ELF-1 (cell line): ENCODE measurements at regions not wholly inside any gene's neighbourhood (a gene's known extent, or its start where the extent isn't known, plus 50 kb on each side); places are given as distances from the start of the nearest gene placed in this dataset.
"Not testable (repeated sequence)": the region's sequence is repeated elsewhere in the genome, so short reads cannot be mapped to it uniquely, and the experiment has no call there.

Experiments used
- DNase-seq: peaks from one replicate; pipeline ENCODE4 v3.0.0-alpha.2; 2016; ENCODE audit warnings: low read depth, low spot score

DNA sequence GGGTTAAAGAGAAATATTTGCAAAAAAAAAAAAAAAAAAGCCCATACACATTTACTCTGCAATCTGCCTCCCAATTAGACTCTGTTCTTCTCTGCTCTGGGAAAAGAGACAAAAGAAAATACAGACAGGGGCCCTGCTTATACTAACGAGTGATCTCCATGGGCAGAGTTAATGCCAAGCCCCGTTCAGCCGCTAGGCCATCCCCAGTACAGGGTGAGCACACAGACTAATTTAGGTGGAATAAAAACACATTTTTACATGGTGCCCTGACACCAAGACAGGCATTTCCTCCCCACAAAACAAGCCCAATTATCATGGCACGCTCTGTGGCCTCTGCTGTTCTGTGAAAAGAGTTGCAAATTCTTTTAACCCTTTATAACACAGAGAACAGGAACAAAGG lies 356.3 kb upstream of the C16orf82 start:
- DNase-seq: no peak

DNA sequence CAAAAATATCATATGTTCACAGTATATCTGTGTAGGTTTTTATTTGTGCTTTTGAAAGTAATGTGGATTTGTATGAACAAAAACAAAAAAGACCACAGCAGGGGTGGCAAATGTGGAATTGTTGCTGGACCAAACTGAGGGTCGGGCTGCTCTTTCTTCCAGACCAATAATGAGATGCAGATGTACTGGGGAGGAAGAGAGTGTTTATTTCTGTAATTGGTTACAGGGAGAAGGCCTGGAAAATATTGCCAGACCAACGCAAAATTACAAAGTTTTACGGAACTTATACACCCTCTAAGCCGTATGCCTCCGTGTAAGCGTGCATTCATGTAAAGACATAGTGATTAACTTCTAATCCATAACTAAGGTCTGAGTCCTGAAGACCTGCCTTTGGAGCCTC lies 353.9 kb upstream of the C16orf82 start:
- no peak for DNase-seq

DNA sequence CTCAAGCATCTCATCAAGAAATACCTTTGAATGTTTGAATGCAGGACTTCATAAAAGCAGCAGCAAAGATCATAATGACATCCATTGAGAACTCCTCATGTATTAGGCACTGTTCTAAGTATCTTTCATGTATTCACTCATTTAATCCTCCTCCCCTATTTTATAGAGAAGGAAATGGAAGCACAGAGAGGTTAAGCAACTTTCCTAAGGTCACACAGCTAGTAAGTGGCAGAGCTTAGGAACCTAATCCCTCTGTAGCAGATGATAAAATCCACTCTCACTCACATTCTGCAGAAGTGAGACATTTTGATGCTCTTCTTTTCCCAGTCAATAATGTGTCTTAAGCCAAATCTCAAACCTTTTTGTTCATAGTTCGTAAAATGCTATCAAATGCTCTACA lies 350.8 kb upstream of the C16orf82 start:
- no peak for DNase-seq

DNA sequence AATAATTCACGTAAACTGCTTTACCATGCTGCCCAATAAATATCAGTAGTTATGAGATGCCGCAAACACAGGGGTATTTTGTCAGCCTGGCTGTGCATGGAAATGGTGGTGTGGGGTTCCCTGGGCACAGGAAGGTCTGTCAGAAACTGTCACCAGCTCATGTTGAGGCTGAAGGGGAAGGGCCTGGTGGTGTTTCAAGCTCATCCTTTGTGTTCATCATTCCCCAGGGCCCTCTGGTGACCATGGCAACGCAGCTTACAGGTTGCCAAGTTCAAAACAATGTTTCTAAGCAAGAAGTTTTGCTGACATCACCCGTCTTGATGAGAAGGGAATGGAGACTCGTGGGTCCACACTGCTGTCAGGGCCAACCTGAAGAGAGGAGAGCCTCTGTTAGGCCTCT lies 348.9 kb upstream of the C16orf82 start:
- no peak for DNase-seq

DNA sequence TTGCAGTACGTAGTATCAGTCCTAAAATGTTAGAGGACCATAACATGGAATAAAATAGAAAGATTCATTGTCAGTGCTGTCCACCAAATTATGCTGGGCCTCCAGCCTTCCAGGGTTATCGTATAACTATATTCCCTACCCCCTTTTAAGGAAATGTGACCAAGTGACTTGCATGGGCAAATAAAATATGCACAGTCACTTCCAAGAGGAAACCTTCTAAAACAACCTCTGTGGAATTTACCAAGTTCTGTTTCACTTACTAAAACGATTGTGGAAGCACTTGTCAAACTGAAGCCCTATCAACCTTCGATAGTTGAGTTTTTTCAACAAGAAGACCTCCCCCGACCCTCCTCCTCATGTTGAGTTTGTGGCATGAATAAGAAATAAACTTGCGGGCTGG lies 345.4 kb upstream of the C16orf82 start:
- no peak for DNase-seq

DNA sequence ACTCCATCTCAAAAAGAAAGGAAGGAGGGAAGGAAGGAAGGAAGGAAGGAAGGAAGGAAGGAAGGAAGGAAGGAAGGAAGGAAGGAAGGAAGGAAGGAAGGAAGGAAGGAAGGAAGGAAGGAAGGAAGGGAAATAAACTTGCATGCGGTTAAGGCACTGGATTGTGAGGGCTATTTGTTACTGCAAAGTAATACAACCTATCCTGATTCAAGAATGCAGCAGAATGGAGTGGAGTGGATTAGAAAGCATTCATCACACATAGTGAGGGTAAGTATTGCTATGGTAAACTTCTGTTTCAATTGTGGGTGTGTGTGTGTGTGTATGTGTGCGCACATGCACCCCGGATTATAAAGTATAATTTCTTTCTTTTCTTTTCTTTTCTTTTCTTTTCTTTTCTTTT lies 344.8 kb upstream of the C16orf82 start:
- DNase-seq: not testable (repeated sequence)

DNA sequence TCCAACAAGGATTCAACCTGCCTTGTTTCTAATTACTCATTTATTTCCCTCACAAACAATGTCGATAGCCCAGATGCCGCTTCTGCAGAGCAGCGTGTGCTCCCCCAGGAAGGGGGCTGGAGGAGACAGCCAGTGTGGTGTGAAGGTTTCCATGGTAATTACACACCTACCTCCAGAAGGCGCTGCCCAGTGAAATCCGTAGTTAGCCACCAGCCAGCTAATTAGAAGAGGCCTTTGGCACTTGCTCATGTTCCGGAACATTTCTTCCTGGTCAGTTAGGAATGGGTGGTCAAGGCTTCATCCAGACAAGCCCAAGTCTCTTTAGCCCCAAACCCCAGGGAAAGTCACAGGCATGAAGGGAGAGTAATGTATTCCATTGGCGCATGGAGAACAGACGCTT lies 342.5 kb upstream of the C16orf82 start:
- DNase-seq: no peak

DNA sequence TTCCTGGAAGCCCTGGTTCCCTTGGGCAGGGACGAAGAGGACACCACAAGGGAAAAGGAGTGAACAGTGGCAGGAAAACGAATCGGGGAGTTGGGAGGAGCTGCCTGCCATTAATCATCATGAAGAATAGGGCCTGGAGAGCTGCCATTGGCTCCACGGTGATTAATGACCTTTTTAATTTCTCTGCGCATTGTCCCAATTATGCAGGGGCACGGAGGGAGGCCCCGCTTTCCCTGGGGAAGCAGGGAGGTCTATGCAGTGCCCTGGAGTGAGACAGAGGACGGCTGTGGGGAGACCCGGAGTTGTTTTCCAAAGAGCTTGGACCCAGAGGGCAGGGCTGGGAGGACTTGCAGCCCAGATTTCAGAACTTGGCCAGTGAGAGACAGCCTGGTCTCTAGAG lies 338.9 kb upstream of the C16orf82 start:
- no peak for DNase-seq

DNA sequence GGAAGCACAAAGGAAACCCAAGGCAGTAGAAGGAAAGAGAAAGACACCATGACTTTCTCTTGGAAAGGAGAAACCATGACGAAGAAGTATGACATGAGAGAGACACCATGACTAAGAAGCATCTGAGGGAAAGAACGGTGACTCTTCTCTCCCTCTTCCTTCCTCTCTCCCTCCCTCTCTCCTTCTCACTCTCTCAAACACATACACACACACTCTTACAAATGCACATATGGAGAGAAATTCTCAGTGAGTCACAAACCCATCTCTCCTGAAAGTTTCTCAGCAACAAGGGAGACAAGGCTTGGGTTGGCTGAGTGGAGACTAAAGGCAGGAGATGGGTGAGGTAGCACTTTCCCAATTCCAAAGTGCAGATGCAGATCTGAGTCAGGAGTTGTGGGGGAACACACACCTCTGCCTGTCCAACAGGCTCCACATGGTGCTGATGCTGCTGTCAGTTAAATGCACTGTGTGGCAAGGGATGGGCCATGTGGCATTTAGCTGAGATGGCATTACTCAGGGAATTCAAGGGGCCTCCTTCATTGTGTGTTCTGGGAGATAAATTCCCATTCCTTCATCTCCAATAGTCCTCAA lies 336.7 kb upstream of the C16orf82 start:
- no peak for DNase-seq

DNA sequence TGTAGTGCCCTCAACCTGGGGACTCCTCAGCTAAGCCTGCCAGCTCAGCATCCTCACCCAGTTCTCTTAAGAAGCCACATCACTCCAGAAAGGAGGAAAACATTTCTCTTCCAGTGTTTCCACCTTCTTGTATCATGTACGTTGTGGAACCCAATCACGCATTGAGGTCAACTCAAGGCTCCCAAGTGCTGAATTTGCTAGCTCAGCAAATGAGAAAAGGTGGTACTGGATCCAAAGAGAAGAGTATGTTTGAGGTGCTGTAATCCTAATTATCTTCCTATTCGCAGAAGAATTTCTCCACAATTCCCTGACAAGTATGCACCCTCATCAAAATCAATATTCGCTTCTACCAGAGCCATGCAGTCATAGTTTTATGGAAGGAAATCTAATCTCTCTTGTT lies 335.0 kb upstream of the C16orf82 start:
- DNase-seq: no peak

DNA sequence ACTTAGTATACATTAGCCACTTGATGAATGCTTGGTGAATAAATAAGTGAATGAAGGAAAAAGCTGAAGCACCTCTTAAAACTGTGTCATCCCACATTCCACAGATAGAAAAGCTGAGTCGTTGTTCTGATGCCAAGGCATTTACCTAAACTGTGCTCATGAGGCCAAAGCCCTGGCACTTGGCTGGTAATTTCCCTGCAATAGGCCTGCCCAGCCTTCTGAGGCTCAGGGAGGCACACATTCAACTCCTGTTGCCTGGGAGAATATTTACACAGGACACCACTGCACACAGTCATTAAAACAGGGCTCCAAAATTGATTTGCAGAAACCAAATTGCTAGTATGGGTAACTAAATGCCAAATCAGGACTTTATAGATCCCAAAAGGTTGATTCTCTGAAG lies 333.0 kb upstream of the C16orf82 start:
- DNase-seq: no peak

DNA sequence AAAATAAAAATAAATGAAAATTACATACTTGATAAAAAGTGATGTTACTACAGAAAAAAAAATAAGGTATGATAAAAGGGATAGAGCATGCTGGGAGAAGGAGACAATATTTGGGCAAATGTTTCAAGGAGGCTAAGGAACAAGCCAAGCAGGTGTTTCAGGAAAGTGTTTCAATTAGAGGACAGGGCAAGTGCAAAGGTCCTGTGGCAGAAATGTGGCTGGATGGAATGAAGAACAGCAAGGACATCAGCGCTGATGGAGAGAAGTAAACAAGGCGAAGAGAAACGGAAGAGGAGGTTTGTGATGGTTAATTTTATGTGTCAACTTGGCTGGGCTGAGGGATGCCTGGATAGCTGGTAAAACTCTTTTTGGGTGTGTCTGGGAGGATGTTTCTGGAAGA lies 331.2 kb upstream of the C16orf82 start:
- DNase-seq: no peak

DNA sequence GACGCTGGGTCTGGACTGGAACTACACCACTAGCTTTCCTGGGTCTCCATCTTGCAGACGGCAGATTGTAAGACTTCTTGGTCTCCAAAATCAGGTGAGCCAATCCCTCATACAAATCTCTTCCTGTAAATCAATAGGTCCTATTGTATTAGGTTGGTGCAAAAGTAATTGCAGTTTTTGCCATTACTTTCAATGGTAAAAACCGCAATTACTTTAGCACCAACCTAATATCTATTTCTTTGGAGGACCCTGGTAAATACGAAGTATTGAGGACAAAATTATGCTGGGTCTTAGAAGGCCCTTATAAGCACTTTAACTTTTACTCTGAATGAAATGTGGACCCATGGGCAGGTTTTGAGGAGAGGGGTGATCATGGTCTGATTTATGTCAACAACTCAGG lies 330.6 kb upstream of the C16orf82 start:
- no peak for DNase-seq

DNA sequence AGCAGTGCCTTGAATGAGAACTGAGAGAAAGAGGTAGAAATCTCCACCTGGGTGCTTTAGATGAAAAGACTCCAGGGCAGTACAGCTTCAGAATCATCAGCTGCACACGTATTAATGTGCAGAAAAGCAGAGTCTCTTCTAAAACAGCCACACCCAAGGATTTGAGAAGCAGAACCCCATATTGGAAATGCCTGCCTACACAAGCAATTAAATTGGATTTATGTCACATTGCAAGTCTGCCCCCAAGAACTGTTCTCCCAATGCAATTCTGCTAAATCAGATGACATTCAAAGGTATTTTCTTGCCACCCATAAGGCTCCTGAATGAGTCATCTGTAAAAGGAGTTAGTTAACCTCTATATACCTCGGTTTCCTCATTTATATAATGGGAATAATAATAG lies 326.0 kb upstream of the C16orf82 start:
- DNase-seq: no peak

DNA sequence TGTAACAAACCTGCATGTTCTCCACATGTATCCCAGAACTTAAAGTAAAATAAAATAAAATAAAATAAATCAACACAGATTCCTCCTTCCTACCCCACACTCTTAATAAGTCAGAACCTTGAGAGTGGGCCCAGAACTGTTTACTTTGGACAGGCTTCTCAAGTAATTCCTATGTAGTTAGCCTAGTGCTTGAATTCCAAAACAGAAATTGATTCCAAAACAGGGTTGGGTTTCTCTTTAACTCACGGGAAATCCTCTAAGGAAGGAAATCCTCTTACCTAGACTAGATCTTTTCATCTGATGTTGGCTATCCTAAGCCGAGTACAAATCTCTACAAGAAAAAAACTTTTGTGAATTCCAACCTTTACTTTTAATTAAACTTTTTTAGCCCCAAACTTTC lies 324.7 kb upstream of the C16orf82 start:
- DNase-seq: no peak

DNA sequence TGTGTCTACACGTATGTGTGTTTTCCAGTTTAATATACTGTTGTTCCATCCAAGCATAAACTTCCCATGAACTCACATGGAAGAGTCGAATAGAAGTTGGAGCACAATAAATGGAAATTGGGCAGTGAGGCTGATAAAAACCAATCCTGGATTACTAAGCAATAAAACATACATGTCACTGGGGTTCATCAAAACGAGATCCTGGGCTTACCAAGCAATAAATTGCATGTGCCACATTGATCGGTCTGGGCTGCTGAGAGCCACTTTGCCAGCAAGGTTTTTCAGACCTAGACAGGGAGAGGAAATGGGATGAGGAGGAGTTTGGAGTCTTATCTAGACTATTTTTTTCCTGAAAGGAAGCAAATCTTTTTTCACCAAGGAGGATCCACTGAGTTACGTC lies 322.3 kb upstream of the C16orf82 start:
- no peak for DNase-seq

DNA sequence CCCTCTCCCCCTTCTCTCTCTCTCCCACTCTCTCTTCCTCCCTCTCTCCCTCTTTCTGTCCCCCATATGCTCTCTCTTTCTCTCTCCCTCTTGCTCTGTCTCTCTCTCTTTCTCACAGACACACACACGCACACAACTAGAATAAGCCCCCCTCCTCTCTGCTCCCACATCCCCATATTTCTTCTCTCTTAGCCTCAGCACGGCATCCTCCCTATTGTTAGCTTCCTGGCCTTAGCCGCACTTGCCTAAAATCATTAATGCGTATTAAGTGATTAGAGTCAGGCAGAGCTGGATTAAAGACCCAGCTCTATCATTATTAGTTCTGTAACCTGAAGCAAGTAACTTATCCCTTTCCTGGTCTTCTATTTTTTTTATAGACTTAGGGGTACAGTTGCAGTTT lies 319.0 kb upstream of the C16orf82 start:
- no peak for DNase-seq

DNA sequence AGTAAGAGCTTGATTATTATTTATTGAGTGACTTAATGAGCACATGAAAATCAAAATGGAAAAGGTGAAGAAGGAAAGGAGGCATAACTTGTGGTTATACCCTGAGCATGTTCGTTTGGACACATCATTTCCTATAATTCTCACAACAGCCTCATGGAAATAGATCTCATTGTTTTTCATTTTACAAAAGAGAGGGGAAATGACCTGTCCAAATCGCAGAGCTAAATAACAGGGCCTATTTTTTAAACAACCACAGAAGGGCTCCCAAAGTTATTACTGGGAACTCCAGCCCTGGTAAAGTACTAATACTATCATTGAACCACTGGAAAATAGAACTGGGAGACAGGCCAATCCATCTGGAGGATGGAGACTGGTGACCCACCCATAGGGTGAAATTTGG lies 317.7 kb upstream of the C16orf82 start:
- no peak for DNase-seq

DNA sequence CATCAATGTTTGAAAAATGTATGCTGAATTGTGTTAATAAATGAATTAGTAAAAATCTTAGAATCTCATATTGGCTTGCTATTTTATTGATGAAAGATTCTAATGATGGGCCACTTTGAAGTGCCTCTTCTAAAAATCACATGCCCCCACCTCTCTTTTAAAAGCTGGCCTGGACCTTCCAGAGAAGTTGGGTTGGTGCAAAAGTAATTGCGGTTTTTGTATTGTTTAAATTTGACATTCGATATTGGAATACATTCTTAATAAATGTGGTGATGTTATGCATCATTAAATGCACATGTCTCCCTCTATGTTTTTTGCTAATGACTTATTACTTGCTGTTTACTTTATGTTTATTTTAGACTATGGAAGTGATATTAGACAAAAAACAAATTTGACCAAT lies 314.6 kb upstream of the C16orf82 start:
- DNase-seq: no peak

DNA sequence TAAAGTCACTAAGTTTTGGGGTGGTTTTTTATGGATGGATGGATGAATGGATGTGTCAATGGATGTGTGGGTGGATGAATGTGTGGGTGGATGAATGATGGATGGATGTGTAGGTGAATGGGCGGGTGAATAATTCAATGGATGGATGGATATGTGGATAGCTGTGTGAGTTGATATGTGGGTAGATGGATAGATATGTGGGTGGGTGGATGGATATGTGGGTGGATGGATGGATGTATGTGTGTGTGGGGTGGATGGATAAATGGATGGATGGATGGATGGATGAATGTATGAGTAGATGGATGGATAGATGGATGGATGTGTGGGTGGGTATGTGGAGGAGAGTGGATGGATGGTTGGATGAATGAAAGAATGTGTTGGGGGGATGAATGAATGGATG lies 310.1 kb upstream of the C16orf82 start:
- DNase-seq: no peak

DNA sequence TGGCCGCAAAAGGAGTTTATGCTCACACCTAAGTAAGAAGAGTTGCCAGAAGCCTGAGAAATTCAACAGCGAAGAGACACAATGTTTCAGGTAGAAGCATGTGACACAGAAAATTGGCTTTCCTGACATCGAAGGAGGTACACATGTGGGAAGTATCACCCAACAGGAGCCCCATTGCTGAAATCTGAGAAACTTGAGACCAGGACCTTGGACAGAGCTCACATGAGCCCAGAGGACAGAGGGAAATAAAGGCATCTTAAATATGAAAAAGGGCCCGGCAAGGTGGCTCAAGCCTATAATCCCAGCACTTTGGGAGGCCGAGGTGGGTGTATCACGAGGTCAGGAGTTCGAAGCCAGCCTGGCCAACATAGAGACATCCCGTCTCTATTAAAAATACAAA lies 304.1 kb upstream of the C16orf82 start:
- DNase-seq: no peak

DNA sequence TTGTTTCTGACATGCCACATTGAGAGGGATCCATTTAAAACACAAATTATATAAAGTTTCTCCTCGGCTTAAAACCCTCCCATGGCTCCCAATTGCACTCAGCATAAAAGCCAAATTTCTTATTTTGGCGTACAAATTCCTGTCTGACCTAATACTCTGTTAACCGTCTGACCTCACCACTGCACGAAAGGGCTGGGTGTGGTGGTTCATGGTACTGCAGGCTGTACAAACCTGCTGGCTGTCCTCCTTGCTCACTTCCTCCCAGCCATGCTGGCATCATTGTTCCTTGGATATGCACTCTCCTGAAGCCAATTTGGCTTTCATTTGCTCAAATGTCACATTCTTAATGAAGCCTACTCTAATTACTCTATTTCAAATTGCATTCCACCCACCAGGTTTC lies 301.6 kb upstream of the C16orf82 start:
- peak; percentile 7 for DNase-seq

DNA sequence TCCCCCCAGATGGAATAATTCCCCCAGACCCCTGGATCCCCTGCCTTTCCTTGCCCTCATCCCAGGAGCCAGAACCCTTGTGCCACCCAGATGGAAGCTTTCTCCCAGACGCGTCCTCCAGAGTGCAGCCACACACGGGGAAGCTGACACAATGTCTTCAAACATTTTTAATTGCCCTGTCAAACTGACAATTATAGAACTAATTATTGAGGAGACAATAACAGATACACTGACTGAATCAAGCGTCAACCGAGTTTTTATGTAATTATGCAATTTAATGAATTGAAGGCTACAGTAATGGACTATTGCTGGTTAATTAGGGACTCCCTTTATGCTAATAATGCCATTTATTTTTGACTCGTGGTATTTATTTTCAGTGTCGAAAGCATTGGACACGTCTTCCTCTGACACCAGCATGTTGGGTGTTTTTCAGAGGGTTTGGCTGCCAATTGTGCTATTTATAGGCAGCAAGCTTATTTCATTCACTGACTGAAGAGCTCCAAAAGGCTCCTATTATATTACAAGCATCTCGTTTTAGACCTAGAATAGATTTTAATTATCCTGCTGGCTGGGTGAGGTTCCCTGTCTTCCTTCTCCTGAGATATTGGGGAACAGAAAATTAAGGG lies 298.2 kb upstream of the C16orf82 start:
- no peak for DNase-seq

DNA sequence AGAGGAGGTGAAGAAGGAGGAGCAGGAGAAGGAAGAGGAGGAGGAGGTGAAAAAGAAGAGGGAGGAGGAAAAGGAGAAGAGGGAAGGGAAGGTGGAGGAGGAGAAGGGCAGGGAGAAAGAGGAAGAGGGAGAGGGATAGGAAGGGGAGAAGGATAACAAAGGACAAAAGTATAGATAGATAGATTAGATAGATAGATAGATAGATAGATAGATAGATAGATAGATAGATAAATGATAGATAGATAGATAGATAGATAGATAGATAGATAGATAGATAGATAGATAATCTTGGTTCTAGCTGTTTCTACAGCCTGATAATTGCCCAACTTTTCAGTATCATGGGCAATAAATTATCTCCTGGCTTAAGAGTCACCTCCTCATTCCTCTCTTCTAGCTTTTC lies 296.2 kb upstream of the C16orf82 start:
- DNase-seq: no peak
